Fibroblast of skin of right quadriceps (primary cell): ENCODE measurements at regions not wholly inside any gene's neighbourhood (a gene's known extent, or its start where the extent isn't known, plus 50 kb on each side); places are given as distances from the start of the nearest gene placed in this dataset.
"Not testable (repeated sequence)": the region's sequence is repeated elsewhere in the genome, so short reads cannot be mapped to it uniquely, and the experiment has no call there.

Source experiments
- DNase-seq: peaks from one replicate; pipeline ENCODE4 v3.0.0-alpha.2; 2013

DNA sequence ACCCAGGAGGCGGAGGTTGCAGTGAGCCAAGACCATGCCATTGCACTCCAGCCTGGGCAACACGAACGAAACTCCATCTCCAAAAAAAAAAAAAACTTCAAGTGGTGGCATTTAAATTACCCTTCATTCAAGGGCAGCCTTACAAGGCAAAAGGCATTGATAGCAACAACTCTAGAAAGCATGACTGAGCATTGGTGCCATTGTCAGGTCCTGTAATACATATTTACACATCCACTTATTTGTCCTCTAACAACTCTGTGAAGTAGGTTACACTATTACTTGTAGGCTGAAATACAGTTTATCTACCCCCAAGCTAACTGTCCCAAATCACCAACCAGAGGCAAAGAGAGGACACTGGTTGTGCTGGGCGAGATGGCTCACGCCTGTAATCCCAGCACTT lies 52.7 kb upstream of the LARP1 start:
- DNase-seq = no peak

DNA sequence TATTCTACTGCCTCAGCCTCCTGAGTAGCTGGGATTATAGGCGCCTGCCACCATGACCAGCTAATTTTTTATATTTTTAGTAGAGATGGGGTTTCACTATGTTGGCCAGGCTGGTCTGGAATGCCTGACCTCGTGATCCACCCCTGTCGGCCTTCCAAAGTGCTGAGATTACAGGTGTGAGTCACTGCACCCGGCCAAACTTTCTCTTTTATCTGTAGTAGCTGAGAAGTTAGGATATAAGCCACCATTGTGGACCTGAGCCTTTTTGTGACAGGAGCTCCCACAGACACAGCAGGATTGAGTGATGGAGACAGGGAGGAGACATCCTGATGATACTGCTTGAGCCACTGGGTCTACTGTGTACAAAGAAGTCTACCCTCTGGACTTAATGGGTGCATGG lies 53.5 kb upstream of the LARP1 start:
- not testable (repeated sequence) for DNase-seq

DNA sequence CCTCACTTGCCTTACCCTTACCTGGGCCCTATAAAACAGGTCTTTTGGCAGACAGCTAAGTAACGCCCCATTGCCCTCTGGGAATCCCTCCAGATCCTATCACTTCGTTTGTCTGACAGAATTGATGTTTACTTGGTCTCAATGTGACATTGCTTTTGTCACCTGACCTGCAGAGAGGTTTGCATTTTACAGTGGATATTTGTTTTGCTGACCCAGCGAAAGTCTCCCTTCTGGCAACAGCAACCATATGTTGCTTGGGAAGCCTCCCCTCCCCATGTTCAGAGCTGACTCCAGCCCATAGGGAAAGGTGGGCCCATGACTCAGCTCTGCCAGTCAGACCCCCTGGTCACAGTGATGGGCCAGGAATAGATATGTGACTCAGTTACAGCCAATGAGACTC lies 54.0 kb upstream of the LARP1 start:
- no peak for DNase-seq

DNA sequence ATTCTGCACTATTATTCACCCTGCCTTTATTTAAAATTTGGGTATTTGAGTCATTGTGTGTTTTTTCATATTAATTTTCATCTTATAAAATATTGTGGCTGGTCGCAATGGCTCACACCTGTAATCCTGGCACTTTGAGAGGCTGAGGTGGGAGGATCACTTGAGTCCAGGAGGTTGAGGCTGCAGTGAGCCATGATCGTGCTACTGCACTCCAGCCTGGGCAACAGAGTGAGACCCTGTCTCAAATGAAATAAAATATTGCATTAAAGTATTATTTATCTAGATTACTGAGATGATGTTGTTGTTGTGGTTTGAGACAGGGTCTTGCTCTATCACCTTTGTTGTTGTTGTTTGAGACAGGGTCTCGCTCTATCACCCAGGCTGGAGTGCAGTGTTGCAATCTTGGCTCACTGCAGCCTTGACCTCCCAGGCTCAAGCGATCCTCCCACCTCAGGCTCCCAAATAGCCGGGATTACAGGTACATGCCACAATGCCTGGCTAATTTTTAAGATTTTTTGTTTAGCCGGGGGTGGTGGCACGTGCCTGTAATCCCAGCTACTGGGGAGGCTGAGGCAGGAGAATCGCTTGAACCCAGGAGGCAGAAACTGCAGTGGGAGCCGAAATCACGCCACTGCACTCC lies 54.8 kb upstream of the LARP1 start:
- DNase-seq = not testable (repeated sequence)

DNA sequence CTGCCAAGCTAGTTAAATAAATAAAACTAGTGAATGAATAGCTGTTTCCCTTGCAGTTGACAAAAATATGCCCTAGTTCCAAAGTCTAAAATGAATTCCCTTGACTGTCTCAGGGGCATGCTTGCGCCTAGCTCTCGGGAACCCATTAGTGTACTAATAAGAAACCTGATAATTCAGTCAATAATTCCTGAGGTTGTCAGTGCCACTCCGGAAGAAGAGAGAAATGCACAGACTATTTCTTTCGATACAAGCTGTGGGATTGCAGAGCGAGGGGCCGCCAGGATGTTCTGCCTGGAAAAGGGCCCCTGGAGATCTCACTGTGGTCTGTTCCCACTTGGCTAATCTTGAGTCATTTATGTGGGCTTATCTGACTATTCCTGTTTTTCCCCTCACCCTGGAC lies 56.4 kb upstream of the LARP1 start:
- peak; percentile 29 for DNase-seq

DNA sequence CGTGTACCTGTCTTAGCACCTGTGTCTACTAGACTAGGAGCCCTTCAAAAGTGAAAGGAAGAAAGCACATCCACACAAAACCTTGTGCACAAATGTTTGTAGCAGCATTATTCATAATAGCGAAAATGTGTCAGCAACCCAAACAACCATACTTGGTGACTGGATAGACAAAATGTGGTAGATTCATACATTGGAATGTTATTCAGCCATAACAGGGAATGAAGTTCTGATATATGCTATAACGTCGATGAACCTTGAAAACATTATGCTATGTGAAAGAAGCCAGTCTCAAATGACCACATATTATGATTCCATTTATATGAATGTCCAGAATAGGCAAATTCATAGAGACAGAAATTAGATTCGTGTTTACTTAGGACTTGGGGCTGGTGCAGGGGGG lies 57.8 kb upstream of the LARP1 start:
- peak; percentile 58 for DNase-seq

DNA sequence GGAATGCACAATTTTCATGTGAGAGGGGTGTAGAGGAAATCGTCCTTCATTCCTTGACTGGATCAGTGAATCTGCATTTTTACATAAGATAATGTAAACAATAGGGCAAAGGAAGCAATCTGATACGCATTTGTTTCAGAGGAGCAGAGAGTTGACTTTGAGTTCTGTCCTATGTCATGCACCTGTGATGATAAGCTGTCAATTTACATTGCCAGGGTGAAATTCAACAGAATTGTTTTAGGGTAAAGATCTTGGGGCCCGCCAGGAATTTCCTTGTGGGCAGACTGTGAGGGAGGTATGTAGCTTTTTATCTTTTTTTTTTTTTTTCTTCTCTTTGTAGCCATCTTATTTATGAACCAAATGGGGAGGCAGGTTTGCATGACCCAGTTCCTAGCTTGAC lies 58.3 kb upstream of the LARP1 start:
- DNase-seq = no peak

DNA sequence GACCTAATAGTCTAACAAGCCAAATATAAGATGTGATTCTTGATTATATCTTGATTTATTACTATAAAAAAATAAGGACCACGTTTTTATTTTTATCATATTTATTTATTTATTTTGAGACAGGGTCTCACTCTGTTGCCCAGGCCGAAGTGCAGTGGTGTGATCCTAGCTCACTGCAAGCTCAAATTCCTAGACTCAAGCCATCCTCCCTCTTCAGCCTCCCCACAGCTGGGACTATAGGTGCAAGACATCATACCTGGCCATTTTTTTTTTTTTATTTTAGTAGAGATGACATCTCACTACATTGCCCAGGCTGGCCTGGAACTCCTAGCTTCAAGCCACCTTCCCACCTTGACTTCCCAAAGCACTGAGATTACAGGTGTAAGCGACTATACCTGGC lies 61.0 kb upstream of the LARP1 start:
- DNase-seq = no peak

DNA sequence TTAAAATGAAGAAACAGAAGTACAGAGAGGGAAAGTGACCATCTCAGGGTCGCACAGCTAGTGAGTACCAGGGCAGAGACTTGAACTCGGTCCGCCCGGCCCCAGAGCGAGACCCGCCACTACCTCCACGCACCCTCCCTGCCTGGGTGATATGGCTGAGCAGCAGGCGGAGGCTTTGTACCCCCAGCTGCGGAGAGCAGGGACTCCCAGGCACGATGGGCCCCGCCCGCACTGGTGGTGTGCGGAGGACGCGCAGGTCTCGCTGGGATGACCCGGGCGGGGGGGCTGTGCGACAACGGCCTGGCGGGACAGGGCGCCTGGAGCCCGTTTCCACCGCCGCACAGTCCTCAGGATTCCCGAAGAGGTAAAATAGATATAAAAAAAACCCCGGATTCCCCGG lies 64.7 kb upstream of the LARP1 start:
- no peak for DNase-seq

DNA sequence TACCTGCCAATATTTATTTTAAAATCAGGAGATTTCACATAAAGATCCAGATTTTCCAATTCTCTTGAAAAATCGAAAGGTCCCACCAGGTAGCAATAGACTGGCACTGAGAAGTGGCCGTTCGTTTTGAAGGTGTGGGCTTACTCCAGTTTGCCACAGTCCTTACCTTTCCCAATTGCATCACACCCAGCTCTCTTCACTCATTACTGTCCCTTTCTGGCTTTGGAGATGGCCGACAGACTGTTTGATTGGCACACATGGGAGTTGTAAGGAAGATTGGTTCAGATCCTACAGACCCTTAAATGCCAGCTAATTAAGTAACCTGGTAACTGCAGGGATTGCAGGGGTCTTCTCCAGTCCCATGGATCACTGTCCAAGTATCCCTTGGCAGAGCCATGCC lies 68.7 kb upstream of the LARP1 start:
- no peak for DNase-seq

DNA sequence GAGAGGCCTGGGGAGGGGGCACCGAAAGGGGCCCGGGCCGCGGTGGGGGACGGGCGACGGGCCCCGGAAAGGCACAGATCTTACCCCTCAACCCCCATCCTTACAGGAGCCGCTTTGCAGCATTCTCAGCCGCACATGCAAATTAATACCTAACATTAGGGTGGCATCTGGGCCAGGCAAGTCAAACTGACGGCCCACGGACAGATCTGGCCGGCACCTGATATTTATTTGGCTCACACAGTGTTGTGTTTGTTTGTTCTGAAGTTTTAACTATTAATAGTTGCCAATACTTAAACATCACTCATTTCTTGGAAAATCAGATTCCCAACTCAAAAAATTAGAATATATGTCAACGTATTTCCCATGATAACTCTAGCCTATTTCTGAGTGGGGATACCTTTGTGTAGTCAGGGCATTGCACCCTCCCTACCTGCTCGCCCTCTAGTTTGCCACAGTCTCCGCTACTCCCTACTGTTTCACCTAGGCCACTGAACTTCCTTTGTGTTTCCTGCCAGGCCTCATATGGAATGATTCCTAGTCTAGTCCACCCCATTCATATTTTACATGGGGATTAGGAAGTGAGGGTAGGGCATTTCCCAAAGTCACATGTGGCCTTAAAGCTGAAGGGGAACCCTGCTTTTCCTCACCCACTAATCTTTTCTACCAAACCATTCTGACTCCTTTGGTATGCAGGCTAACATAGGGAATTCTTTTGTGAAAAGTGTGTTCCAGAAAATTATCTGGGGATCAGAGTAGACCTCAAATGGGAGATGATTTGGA lies 71.9 kb upstream of the LARP1 start:
- no peak for DNase-seq

DNA sequence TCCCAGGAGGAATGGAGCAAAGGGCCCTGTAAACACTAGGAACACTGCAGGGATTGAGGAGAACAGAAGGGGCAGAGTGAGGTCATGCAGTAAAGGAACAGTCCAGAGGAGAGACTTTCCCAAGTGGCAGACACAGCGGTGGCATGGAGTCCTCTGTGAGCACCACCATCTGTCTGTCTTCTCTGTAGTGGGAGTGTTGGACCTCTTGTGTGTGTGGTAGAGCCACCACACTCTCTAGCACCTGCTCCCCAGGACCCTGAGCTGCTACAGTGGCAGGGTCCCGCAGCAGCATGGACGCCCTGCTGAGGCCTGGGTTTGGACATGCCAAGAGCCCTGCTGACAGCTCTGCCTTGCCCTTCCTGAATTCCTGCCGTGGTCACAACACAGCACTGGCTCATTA lies 75.7 kb upstream of the LARP1 start:
- no peak for DNase-seq

DNA sequence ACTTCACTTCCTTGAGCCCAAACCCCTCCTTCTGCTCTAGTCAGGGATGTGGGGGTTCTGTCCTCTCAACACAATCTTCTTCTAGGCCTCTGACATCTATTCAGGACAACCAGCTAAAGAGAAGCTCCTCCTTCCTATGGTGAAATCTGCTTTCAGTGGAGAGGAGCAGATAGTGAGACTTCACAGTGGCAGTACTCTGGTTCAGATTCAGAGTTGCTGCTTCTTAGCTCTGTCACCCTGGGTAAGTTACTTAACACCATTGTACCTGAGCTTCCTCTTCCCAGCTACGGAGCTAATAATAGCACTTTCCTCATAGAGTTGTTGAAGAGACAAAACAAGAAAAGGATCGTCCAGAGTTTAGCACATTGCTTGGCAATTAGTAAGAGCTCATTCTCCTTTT lies 77.3 kb upstream of the LARP1 start:
- no peak for DNase-seq

DNA sequence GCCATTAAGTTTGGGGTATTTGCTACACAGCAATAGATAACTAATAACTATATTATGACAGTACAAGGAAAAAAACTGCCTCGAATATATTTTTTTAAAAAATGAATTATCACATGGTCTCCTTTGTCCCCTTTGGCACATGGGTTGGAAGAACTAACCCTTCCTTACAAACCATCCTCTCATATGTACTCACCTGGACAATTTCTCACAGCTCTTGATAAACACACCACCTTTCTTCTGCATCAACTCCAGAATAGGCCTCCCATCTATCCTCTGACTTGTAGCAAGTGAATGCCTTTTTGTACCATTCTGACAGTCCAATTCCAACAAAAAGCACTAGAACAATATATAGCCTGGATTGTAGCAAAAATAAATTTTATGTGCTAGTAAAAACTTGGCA lies 78.7 kb upstream of the LARP1 start:
- DNase-seq = no peak

DNA sequence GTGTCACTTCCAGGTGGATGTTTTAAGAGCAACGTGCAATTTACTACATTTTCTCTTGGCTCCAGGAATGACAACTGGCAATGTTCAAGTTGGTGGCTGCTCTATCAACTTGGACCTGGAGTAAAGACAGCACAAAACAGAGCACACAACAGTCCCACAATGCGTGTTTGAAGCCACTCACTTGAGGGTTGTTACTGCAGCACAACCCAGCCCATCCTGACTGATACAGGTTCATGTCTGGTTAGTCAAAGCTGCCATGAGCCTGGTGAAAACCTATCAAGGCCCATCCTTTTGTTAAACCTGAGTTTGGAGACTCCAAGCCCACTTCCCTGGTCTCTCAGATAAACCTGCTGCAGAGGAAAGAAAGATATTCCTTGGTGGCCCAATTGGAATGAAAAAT lies 81.1 kb upstream of the LARP1 start:
- no peak for DNase-seq

DNA sequence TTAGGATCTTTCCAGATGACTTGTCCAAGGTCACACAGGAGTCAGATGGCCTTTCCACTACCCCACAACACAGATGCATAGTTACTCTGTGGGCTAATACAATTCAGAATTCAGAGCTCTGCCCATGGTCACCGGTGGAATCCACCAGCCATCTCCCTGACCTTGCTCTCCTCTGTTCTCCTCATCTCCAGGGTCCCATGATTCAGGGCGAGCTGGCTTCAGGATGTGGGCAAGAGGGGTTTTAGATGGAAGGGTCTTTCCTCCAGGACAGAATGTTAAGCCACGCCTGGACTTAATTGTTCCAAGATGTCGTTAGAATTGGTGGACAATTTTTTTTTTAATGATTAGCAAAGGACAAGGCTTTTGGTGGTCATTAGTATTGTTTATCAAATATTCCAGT lies 81.7 kb upstream of the LARP1 start:
- no peak for DNase-seq

DNA sequence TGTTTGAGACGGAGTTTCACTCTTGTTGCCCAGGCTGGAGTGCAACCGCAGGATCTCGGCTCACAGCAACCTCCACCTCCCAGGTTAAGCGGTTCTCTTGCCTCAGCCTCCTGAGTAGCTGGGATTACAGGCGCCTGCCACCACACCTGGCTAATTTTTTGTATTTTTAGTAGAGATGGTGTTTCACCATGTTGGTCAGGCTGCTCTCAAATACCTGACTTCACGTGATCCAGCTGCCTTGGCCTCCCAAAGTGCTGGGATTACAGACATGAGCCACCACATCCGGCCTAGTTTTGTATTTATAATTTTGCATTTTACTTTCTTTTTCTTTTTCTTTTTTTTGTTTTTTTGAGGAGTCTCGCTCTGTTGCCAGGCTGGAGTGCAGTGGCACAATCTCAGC lies 85.3 kb upstream of the LARP1 start:
- DNase-seq = not testable (repeated sequence)

DNA sequence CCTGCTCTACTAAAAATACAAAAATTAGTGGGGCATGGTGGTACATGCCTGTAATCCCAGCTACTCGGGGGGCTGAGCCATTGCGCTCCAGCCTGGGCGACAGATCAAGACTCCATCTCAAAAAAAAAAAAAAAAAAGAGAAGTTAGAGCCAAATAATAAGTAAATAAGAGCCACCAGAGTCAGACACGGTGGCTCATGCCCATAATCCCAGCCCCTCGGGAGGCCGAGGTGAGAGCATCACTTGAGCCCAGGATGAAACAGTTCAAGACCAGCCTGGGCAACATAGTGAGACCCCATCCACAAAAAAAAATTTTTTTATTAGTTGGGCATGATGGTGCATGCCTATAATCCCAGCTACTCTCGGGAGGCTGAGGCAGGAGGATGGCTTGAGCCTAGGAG lies 85.8 kb upstream of the LARP1 start:
- no peak for DNase-seq

DNA sequence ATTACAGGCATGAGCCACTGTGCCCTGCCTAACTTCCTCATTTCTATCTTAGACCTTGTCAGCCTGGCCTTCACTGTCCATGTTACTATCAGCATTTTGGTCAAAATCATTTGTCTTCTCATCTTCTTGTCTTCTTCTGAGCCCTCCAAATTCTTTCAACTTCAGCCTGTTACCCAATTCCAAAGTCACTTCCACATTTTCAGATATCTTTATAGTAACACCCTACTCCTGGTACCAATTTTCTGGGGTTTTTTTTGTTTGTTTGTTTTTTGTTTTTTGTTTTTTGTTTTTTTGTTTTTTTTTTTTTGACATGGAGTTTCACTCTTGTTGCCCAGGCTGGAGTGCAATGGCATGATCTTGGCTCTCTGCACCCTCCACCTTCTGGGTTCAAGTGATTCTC lies 90.3 kb upstream of the LARP1 start:
- no peak for DNase-seq

DNA sequence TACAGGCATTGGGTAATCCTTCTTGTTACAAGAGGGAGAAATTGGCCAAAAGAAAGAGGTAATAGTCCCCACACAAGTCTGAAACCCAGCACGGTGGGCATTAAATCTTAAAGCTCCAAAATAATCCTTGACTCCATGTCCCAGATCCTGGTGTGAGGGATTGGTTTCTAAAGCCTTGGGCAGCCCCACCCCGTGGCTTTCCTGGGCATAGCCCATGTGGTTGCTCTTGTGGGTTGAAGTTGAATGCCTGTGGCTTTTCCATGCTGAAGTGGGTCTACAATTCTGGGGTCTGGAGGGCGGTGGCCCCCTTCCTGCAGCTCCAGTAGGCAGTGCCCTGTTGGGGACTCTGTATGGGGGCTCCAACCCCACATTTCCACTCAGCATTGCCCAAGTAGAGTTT lies 91.8 kb upstream of the LARP1 start:
- DNase-seq = no peak

DNA sequence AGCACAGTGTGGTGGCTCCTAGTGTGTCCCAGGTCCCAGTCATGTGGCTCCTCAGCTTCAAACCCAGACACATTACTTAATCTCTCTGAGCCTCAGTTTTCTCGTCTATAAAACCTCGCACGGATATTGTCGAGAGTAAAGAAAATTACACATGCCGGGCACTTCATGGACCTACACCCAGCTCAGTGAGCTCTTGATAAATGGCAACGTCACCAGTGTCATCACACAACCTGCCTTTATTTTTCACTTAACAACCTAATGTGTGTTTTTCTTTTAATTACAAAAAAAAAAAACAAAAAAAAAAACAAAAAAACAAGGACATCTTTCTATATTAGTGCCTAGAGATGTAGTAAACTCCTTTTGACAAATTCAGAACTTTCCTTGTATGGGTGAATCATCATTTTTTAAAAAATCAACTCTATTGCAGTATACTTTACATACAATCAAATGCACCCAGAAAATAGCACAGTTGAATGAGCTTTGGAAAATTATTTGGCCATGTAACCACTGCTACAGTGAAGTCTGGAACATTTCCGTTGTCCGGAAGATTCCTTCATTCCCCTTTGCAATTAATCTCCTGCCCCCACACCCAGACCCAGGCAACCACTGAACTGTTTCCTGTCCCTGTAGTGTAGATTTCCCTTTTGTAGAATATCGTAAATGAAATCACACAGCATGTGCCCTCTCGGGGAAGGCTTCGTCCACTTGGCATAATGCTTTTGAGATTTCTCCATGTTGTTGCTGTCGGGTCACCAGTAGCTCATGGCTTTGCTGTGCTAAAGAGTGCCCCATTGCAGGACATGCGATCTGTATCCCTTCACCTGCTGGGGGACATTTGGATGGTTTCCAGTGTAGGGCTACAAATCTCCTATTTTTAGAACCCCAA lies 100.4 kb upstream of the LARP1 start:
- no peak for DNase-seq

DNA sequence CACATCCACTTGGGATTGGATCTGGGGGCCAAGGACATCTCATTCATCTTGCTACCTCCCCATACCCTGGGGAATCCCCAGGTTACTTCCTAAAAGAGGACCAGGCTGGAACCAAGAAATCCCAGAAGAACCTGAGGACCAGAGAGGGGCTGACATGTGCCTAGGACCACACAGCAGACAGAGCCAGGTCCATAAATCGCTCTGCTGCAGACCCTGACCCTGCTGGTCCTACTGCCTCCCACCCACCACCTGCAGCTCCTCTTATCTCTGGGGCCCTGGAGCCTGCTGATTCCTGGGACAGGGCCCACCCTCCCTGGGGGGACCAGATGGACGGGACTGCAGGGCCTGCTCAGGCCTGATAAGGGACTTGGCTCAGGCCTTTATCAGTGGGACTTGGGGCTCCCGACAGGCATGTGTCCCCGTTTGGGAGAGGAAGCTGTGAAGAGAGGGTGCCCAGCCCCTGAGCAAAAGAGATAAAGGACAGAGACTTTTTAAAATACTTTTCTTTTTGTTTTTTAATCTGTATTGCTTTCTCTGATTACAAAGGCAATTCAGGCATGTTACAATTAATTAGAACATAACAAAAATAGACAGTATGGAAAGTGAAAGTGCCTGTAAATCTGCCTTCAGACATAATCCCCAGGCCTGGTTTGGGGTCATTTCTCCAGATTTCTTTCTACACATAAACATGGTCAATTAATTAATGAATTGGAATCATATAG lies 101.3 kb upstream of the LARP1 start:
- no peak for DNase-seq

DNA sequence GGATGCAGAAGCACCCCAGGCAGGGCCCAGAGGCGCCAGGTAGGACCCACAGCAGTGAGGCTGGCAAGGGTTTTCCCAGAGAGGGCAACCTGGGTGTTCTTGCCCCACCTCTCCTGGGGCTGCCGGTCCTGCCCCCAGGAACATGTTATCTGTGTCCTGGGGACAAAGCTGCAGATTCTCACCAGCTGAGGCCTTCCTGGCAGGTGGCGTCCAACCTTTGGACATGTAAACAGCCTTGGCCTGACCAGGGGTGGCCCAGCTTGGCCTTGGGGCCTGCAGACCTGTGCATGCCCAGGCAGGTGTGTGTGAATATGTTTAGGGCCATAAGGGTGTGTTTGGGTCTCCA lies 101.8 kb upstream of the LARP1 start:
- DNase-seq = no peak
